ENCODE measurements at regions not wholly inside any gene's neighbourhood (a gene's known extent, or its start where the extent isn't known, plus 50 kb on each side); places are given as distances from the start of the nearest gene placed in this dataset.

DNA sequence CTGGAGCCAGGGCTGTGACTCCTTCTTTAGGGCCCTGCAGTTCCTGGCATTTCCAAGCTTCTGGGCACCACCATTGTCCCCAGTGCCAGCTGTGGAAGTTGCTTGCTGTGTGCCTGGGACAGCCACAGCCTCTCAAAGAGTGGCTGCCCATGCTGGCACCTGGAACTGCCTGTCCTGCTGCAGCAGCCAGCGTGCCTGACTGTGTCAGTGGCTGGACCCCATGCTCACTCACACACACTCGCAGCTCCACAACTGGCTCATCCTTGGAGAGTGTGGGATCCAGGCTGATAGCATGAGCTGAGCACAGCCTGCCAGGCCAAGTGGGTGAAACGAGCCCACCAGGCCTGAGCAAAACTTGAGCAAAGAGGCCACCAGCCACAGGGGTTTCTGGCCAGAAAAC is 1107.6 kb downstream of the C4orf33 start:
- Histone ChIP-seq H3K4me3 (ENCODE audit: low read depth, low read length) (no peak overlapping the region), H3K27ac (ENCODE audit: low read depth, low read length) (no peak overlapping the region), H3K18ac (ENCODE audit: low read length) (no peak overlapping the region), H3K36me3 (ENCODE audit: control insufficient read depth in 1 of 2, insufficient read depth in 2 of 2, low read length in 2 of 2) (no peaks in the 10 kb centered on the region), H4K91ac (ENCODE audit: low read depth, low read length) (no peak overlapping the region), H2AK5ac (ENCODE audit: low read length) (no peak overlapping the region), H2BK5ac (ENCODE audit: low read depth, low read length, poor library complexity) (no peak overlapping the region), H2AFZ (ENCODE audit: insufficient read depth, low read length, poor library complexity) (no peak overlapping the region), H4K12ac (ENCODE audit: low read depth, low read length) (no peak overlapping the region), H3K4me2 (ENCODE audit: low read length) (no peak overlapping the region), H4K8ac (ENCODE audit: low read depth, low read length) (no peak overlapping the region), H3K4me1 (ENCODE audit: control insufficient read depth in 1 of 2, insufficient read depth in 2 of 2, low read length in 2 of 2) (no peaks in the 10 kb centered on the region), H3K9ac (ENCODE audit: low read length) (no peak overlapping the region), H3K9me3 (ENCODE audit: insufficient read depth, low read depth, low read length) (peaks cover 18% of the 10 kb centered on the region), H2BK120ac (ENCODE audit: insufficient read depth, low read length, poor library complexity) (no peak overlapping the region), H3K4ac (ENCODE audit: low read depth, low read length) (no peak overlapping the region), H3K23ac (ENCODE audit: low read length) (no peak overlapping the region), H3K27me3 (ENCODE audit: insufficient read depth, low read length) (no peaks in the 10 kb centered on the region), H3K79me1 (ENCODE audit: low read length) (no peaks in the 10 kb centered on the region), H2BK12ac (ENCODE audit: low read length) (no peak overlapping the region), H3K14ac (ENCODE audit: low read length) (no peak overlapping the region), H3K79me2 (ENCODE audit: control insufficient read depth, insufficient read depth, low read length, poor library complexity) (no peaks in the 10 kb centered on the region)
- DNase-seq: no peak
- no CpG with 5 or more reads among the region's 3 CpGs for WGBS (ENCODE audit: extremely low coverage, insufficient coverage, insufficient read length)

DNA sequence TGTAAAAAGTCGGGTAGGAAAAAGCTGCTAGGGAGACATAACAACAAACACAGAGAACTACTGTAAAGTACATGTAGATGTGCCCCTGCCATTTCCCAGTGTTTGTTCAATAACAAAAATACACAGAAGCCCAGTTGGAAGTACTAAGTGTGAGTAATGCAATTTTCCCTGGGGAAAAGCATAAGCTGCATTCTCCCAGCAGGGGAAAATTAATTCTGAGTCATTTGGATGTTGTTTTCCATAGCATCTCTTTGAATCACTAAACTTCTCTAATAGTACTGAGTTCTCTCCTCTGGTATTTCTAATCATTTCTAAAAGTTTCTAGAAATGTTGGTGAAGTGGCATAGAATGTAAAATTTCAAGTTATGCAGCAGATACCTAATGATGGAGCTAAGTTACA is 1114.9 kb downstream of the C4orf33 start:
- Histone ChIP-seq H3K79me2 (ENCODE audit: control insufficient read depth, insufficient read depth, low read length, poor library complexity) (no peaks in the 10 kb centered on the region), H2AFZ (ENCODE audit: insufficient read depth, low read length, poor library complexity) (no peak overlapping the region), H3K79me1 (ENCODE audit: low read length) (no peaks in the 10 kb centered on the region), H3K4me3 (ENCODE audit: low read depth, low read length) (no peak overlapping the region), H4K8ac (ENCODE audit: low read depth, low read length) (no peak overlapping the region), H2BK120ac (ENCODE audit: insufficient read depth, low read length, poor library complexity) (no peak overlapping the region), H2BK5ac (ENCODE audit: low read depth, low read length, poor library complexity) (no peak overlapping the region), H3K4me2 (ENCODE audit: low read length) (no peak overlapping the region), H3K4ac (ENCODE audit: low read depth, low read length) (no peak overlapping the region), H2BK12ac (ENCODE audit: low read length) (no peak overlapping the region), H3K9me3 (ENCODE audit: insufficient read depth, low read depth, low read length) (no peaks in the 10 kb centered on the region), H3K14ac (ENCODE audit: low read length) (no peak overlapping the region), H3K23ac (ENCODE audit: low read length) (no peak overlapping the region), H3K27ac (ENCODE audit: low read depth, low read length) (no peak overlapping the region), H4K12ac (ENCODE audit: low read depth, low read length) (no peak overlapping the region), H3K4me1 (ENCODE audit: control insufficient read depth in 1 of 2, insufficient read depth in 2 of 2, low read length in 2 of 2) (no peaks in the 10 kb centered on the region), H2AK5ac (ENCODE audit: low read length) (no peak overlapping the region), H3K9ac (ENCODE audit: low read length) (no peak overlapping the region), H3K18ac (ENCODE audit: low read length) (no peak overlapping the region), H3K27me3 (ENCODE audit: insufficient read depth, low read length) (no peaks in the 10 kb centered on the region), H4K91ac (ENCODE audit: low read depth, low read length) (no peak overlapping the region), H3K36me3 (ENCODE audit: control insufficient read depth in 1 of 2, insufficient read depth in 2 of 2, low read length in 2 of 2) (no peaks in the 10 kb centered on the region)
- WGBS (ENCODE audit: extremely low coverage, insufficient coverage, insufficient read length): no CpG with 5 or more reads among the region's 1 CpG
- peak; percentile 12 to 72 for DNase-seq

GRCh38 chr4:130214268-130214667 is 1118.3 kb downstream of the C4orf33 start:
- no CpG with 5 or more reads among the region's 3 CpGs for WGBS (ENCODE audit: extremely low coverage, insufficient coverage, insufficient read length)
- Histone ChIP-seq H3K4me2 (ENCODE audit: low read length) (no peak overlapping the region), H3K27ac (ENCODE audit: low read depth, low read length) (no peak overlapping the region)

DNA sequence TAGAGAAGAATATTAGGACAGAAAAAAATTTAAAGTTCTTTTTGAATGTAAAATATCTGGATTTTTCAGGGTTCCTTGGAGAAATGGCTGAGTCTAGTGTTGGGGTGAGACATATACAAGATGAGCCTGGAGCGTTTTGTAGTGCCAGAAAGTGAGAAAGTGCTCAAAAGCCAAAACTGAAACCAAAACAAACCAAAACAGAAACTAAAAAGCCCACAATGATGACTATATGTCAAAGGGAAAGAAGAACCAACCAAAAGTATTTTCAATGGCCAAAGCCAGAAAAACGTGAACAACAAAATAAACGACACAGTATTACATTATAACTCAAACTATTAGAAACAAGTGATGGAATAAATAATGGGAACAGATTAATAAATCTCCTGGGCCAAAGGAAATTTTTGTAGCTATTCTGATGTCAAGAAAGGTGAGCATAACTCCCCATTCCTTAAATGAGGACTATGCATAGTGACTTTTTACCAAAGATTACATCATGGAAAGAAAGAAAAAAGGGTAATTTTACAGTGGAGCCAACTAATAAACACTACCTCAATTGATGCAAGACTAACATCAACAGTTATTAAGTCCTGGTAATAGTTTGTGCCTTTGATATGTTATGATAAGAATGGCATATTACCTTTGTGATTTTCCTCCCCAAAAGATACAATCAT is 1137.6 kb downstream of the C4orf33 start:
- Histone ChIP-seq H4K12ac (ENCODE audit: low read depth, low read length) (no peak overlapping the region), H3K18ac (ENCODE audit: low read length) (no peak overlapping the region), H3K36me3 (ENCODE audit: control insufficient read depth in 1 of 2, insufficient read depth in 2 of 2, low read length in 2 of 2) (no peaks in the 10 kb centered on the region), H2BK5ac (ENCODE audit: low read depth, low read length, poor library complexity) (no peak overlapping the region), H3K27me3 (ENCODE audit: insufficient read depth, low read length) (no peaks in the 10 kb centered on the region), H3K4ac (ENCODE audit: low read depth, low read length) (no peak overlapping the region), H2BK12ac (ENCODE audit: low read length) (no peak overlapping the region), H3K14ac (ENCODE audit: low read length) (no peak overlapping the region), H3K79me2 (ENCODE audit: control insufficient read depth, insufficient read depth, low read length, poor library complexity) (no peaks in the 10 kb centered on the region), H3K27ac (ENCODE audit: low read depth, low read length) (no peak overlapping the region), H4K8ac (ENCODE audit: low read depth, low read length) (no peak overlapping the region), H3K4me3 (ENCODE audit: low read depth, low read length) (no peak overlapping the region), H2BK120ac (ENCODE audit: insufficient read depth, low read length, poor library complexity) (no peak overlapping the region), H3K79me1 (ENCODE audit: low read length) (no peaks in the 10 kb centered on the region), H3K9me3 (ENCODE audit: insufficient read depth, low read depth, low read length) (no peaks in the 10 kb centered on the region), H3K9ac (ENCODE audit: low read length) (no peak overlapping the region), H2AK5ac (ENCODE audit: low read length) (no peak overlapping the region), H3K23ac (ENCODE audit: low read length) (no peak overlapping the region), H2AFZ (ENCODE audit: insufficient read depth, low read length, poor library complexity) (no peak overlapping the region), H3K4me1 (ENCODE audit: control insufficient read depth in 1 of 2, insufficient read depth in 2 of 2, low read length in 2 of 2) (no peaks in the 10 kb centered on the region), H4K91ac (ENCODE audit: low read depth, low read length) (no peak overlapping the region), H3K4me2 (ENCODE audit: low read length) (no peak overlapping the region)
- DNase-seq: no peak
- no CpG with 5 or more reads among the region's 3 CpGs for WGBS (ENCODE audit: extremely low coverage, insufficient coverage, insufficient read length)

More at GRCh38 chr4:130214268-130214667, 1118.3 kb downstream of the C4orf33 start:
- H2AK5ac ChIP-seq (ENCODE audit: low read length): no peak overlapping the region
- H4K12ac ChIP-seq (ENCODE audit: low read depth, low read length): no peak overlapping the region
- H2AFZ ChIP-seq (ENCODE audit: insufficient read depth, low read length, poor library complexity): no peak overlapping the region
- no peak overlapping the region for H3K23ac ChIP-seq (ENCODE audit: low read length)
- no peak overlapping the region for H2BK5ac ChIP-seq (ENCODE audit: low read depth, low read length, poor library complexity)
- no peak overlapping the region for H4K91ac ChIP-seq (ENCODE audit: low read depth, low read length)
- H3K18ac ChIP-seq (ENCODE audit: low read length): no peak overlapping the region
- H3K9me3 ChIP-seq (ENCODE audit: insufficient read depth, low read depth, low read length): no peaks in the 10 kb centered on the region
- no peak for DNase-seq
- H2BK120ac ChIP-seq (ENCODE audit: insufficient read depth, low read length, poor library complexity): no peak overlapping the region
- H3K4me3 ChIP-seq (ENCODE audit: low read depth, low read length): no peak overlapping the region
- H3K27me3 ChIP-seq (ENCODE audit: insufficient read depth, low read length): no peaks in the 10 kb centered on the region
- no peaks in the 10 kb centered on the region for H3K36me3 ChIP-seq (ENCODE audit: control insufficient read depth in 1 of 2, insufficient read depth in 2 of 2, low read length in 2 of 2)
- H3K79me2 ChIP-seq (ENCODE audit: control insufficient read depth, insufficient read depth, low read length, poor library complexity): no peaks in the 10 kb centered on the region
- H2BK12ac ChIP-seq (ENCODE audit: low read length): no peak overlapping the region
- no peak overlapping the region for H3K4ac ChIP-seq (ENCODE audit: low read depth, low read length)
- no peaks in the 10 kb centered on the region for H3K79me1 ChIP-seq (ENCODE audit: low read length)
- H3K9ac ChIP-seq (ENCODE audit: low read length): no peak overlapping the region
- H3K14ac ChIP-seq (ENCODE audit: low read length): no peak overlapping the region
- H4K8ac ChIP-seq (ENCODE audit: low read depth, low read length): no peak overlapping the region
- no peaks in the 10 kb centered on the region for H3K4me1 ChIP-seq (ENCODE audit: control insufficient read depth in 1 of 2, insufficient read depth in 2 of 2, low read length in 2 of 2)
